Astrocyte (in vitro differentiated cells and primary cell): ENCODE measurements at regions not wholly inside any gene's neighbourhood (a gene's known extent, or its start where the extent isn't known, plus 50 kb on each side); places are given as distances from the start of the nearest gene placed in this dataset.

ENCODE experiments used
- EZH2 ChIP-seq: IDR thresholded peaks from 2 replicates; pipeline ENCODE4 v1.6.1; 2012; ENCODE audit warnings: mild to moderate bottlenecking, low read length, inconsistent platforms; ENCODE audit not compliant: insufficient read depth
- TF ChIP-seq, protein P1 (sequence below): IDR thresholded peaks from 2 replicates; pipeline ENCODE4 v1.5.1; 2011; ENCODE audit warnings: low read depth, mild to moderate bottlenecking, inconsistent platforms, low read length, moderate library complexity; ENCODE audit not compliant: insufficient read depth

DNA sequence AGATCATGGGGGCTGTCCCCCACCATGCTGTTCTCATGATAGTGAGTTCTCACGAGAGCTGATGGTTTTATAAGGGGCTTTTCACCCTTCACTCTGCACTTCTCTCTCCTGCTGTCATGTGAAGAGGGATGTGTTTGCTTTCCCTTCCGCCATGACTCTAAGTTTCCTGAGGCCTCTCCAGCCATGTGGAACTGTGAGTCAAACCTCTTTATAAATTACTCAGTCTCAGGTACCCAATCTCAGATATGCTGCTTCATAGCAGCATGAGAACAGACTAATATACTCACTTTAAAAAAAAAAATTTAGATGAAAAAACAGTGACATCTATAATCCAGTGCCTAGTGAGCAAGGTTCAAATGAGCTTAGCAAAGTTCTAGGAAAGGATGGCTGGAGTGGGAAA, 135.1 kb upstream of the RAB4A start:
- TF ChIP-seq, protein P1, sequence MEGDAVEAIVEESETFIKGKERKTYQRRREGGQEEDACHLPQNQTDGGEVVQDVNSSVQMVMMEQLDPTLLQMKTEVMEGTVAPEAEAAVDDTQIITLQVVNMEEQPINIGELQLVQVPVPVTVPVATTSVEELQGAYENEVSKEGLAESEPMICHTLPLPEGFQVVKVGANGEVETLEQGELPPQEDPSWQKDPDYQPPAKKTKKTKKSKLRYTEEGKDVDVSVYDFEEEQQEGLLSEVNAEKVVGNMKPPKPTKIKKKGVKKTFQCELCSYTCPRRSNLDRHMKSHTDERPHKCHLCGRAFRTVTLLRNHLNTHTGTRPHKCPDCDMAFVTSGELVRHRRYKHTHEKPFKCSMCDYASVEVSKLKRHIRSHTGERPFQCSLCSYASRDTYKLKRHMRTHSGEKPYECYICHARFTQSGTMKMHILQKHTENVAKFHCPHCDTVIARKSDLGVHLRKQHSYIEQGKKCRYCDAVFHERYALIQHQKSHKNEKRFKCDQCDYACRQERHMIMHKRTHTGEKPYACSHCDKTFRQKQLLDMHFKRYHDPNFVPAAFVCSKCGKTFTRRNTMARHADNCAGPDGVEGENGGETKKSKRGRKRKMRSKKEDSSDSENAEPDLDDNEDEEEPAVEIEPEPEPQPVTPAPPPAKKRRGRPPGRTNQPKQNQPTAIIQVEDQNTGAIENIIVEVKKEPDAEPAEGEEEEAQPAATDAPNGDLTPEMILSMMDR = no peak
- TF ChIP-seq EZH2 = no peak
